CD4-positive, alpha-beta T cell (primary cell): ENCODE measurements at regions not wholly inside any gene's neighbourhood (a gene's known extent, or its start where the extent isn't known, plus 50 kb on each side); places are given as distances from the start of the nearest gene placed in this dataset.

Experiments used
- ATAC-seq: fragments of 200-7000 bp; cut with Tn5 transposase; one replicate; pipeline ENCODE4 v1.10.0; 2022; ENCODE audit warnings: mild to moderate bottlenecking; ENCODE audit not compliant: poor library complexity
- CTCF ChIA-PET: fragments of 350-600 bp; sonication (Branson Sonifier 250); formaldehyde crosslinking; loops from one replicate; lab custom pipeline; 2021; ENCODE audit warnings: antibody characterized with exemption, inconsistent platforms; lab: Charles Lee
- POLR2A ChIA-PET: fragments of 350-600 bp; sonication (Branson Sonifier 250); formaldehyde crosslinking; loops from one replicate; lab custom pipeline; 2021; ENCODE audit warnings: antibody characterized with exemption, inconsistent platforms; lab: Charles Lee
- DNase-seq, 14 experiments: peaks; one replicate each; pipeline ENCODE4 v3.0.0-alpha.2; 2013 to 2020; ENCODE audit warnings: mixed read lengths in 2 of 14
- H3K27ac ChIP-seq, 2 donors: one replicate each; pipeline versions ENCODE4 v1.5.1 to v1.7.0; 2013; ENCODE audit warnings: low read length in 2 of 2, low read depth in 1 of 2, mild to moderate bottlenecking in 1 of 2
- H3K27me3 ChIP-seq, 2 experiments: 1 replicate in 1 of 2; 2 replicates in 1 of 2; pipeline versions ENCODE4 v1.6.1 to v1.7.0; 2013; ENCODE audit warnings: low read length in 2 of 2, control low read depth in 1 of 2, mild to moderate bottlenecking in 1 of 2, moderate library complexity in 1 of 2; ENCODE audit not compliant: insufficient read depth in 2 of 2, control insufficient read depth in 1 of 2
- H3K36me3 ChIP-seq: one replicate; pipeline ENCODE4 v1.6.1; 2013; ENCODE audit warnings: low read length, control low read depth; ENCODE audit not compliant: insufficient read depth
- H3K4me1 ChIP-seq: one replicate; pipeline ENCODE4 v1.6.1; 2013; ENCODE audit warnings: low read length, control low read depth; ENCODE audit not compliant: insufficient read depth
- H3K4me3 ChIP-seq: one replicate; pipeline ENCODE4 v1.5.1; 2013; ENCODE audit warnings: mild to moderate bottlenecking, low read length, moderate library complexity
- H3K9me3 ChIP-seq, 2 experiments: 1 replicate in 1 of 2; 2 replicates in 1 of 2; pipeline versions ENCODE4 v1.6.1 to v1.7.0; 2013; ENCODE audit warnings: low read length in 2 of 2, mild to moderate bottlenecking in 2 of 2, control low read depth in 1 of 2, moderate library complexity in 1 of 2; ENCODE audit not compliant: control insufficient read depth in 1 of 2, insufficient read depth in 1 of 2
- H3K27ac Mint-ChIP-seq: one replicate; pipeline ENCODE4 v1.8.0; 2020; ENCODE audit warnings: mixed read lengths
- H3K27me3 Mint-ChIP-seq: one replicate; pipeline ENCODE4 v1.8.0; 2021; ENCODE audit warnings: mixed read lengths
- H3K36me3 Mint-ChIP-seq: one replicate; pipeline ENCODE4 v1.8.0; 2021; ENCODE audit warnings: low read depth, mixed read lengths
- H3K4me1 Mint-ChIP-seq: one replicate; pipeline ENCODE4 v1.8.0; 2021; ENCODE audit warnings: low read depth, mixed read lengths
- H3K4me3 Mint-ChIP-seq: one replicate; pipeline ENCODE4 v1.8.0; 2020; ENCODE audit warnings: mild to moderate bottlenecking, mixed read lengths
- H3K9me3 Mint-ChIP-seq: one replicate; pipeline ENCODE4 v1.8.0; 2020; ENCODE audit warnings: mixed read lengths
- intact Hi-C, 2 experiments: fragments of 100-400 bp; cut with DNase I in 1 of 2; cut with micrococcal nuclease in 1 of 2; formaldehyde crosslinking; loops; one replicate each; pipeline versions ENCODE4 v1.15.1 to v1.9.0; 2023 to 2025; cut with DNase I, micrococcal nuclease
- TF ChIP-seq, protein P1 (sequence below): fragments of 200-600 bp; IDR thresholded peaks from one replicate; pipeline ENCODE4 v1.8.0; 2022; ENCODE audit warnings: antibody characterized with exemption, mild to moderate bottlenecking

DNA sequence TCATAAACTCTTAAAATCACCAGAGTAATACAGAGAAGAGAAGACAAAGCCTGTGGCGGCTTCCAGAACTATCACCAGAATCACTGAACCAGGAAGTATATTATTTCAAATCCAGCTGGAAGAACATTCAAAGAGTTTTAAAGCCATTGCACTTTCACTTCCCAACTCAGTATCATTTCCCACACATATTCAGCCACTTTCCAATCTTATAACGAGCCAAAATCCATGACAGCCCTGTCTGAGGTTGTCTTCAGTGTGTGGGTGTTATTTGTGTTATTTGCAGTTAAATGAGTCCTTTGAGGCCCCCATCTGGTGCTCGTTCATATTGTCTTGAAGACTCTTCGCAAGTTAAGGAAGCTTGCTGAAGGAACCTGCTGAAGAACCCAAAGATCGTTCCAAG is 559.9 kb downstream of the TSN start:
- Histone ChIP-seq H3K27ac (no peak overlapping the region), H3K27me3 (no peaks in the 10 kb centered on the region), H3K4me3 (no peak overlapping the region), H3K36me3 (no peaks in the 10 kb centered on the region), H3K9me3 (peaks cover 0 to 7% of the 10 kb centered on the region in 2 experiments), H3K4me1 (no peaks in the 10 kb centered on the region)
- Mint-ChIP-seq H3K27me3 (no peaks in the 10 kb centered on the region), H3K9me3 (peaks cover 10% of the 10 kb centered on the region), H3K4me3 (no peak overlapping the region), H3K4me1 (no peaks in the 10 kb centered on the region), H3K36me3 (no peaks in the 10 kb centered on the region), H3K27ac (no peak overlapping the region)
- POLR2A ChIA-PET = no interaction called here
- TF ChIP-seq, protein P1, sequence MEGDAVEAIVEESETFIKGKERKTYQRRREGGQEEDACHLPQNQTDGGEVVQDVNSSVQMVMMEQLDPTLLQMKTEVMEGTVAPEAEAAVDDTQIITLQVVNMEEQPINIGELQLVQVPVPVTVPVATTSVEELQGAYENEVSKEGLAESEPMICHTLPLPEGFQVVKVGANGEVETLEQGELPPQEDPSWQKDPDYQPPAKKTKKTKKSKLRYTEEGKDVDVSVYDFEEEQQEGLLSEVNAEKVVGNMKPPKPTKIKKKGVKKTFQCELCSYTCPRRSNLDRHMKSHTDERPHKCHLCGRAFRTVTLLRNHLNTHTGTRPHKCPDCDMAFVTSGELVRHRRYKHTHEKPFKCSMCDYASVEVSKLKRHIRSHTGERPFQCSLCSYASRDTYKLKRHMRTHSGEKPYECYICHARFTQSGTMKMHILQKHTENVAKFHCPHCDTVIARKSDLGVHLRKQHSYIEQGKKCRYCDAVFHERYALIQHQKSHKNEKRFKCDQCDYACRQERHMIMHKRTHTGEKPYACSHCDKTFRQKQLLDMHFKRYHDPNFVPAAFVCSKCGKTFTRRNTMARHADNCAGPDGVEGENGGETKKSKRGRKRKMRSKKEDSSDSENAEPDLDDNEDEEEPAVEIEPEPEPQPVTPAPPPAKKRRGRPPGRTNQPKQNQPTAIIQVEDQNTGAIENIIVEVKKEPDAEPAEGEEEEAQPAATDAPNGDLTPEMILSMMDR = no peak
- ATAC-seq = no peak
- CTCF ChIA-PET = no interaction called here
- intact Hi-C loops = no loop called here
- no peak for DNase-seq

DNA sequence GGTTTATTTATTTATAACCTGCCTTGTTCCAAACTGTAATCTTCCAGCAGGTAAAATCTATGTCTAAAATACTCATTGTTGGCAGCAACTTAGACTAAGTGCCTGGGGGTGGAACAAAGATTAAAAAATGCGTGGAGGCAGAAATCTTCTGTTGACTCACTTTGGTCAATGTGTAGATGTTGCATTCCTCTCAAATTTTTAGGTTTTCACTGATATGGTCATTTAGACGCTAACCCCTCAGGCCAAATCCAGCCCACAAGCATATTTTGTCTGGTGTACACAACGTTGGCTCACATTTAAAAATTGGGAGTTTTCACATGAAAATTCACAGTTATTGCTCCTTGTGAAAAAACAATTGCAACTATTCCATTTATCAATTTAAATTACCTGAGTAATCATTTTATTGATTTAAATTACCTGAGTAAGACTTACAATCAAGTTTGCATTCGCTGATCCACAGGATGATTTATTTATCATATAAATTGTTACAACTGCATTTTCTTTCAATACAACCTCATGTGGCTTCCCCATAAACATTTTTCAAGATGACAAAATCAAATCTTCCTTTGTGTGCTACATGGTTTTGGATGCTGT is 564.2 kb downstream of the TSN start:
- H3K4me3 ChIP-seq = no peak overlapping the region
- H3K27ac ChIP-seq = no peak overlapping the region
- ChIA-PET CTCF (no interaction called here), POLR2A (no interaction called here)
- H3K4me1 Mint-ChIP-seq = no peaks in the 10 kb centered on the region
- H3K27me3 ChIP-seq = no peaks in the 10 kb centered on the region
- intact Hi-C loops = no loop called here
- no peaks in the 10 kb centered on the region for H3K4me1 ChIP-seq
- H3K36me3 Mint-ChIP-seq = no peaks in the 10 kb centered on the region
- peaks cover 10% of the 10 kb centered on the region for H3K9me3 Mint-ChIP-seq
- no peaks in the 10 kb centered on the region for H3K27me3 Mint-ChIP-seq
- no peak overlapping the region for H3K4me3 Mint-ChIP-seq
- DNase-seq (no peak), ATAC-seq (no peak)
- H3K36me3 ChIP-seq = no peaks in the 10 kb centered on the region
- H3K27ac Mint-ChIP-seq = no peak overlapping the region
- H3K9me3 ChIP-seq = peaks cover 0 to 2% of the 10 kb centered on the region in 2 experiments
- TF ChIP-seq, protein P1 = no peak

DNA sequence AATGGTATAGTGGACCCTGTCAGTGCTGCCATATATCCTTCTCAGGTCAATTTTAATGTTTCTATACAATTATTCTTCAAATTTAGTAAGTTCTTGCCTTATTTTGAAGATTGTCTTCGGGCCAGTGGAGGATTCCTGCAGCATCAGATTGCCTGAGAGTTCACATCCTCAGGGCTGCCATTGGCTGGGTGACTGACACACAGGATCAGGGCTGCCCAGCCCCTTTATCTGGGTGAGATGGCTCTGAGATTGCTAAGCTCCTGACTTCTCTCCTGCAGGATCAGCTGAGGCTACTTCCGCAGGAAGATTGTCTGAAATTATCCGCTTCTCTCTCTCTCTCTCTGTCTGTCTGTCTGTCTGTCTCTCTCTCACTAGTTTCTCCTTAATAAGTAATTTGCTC is 567.4 kb downstream of the TSN start:
- no peaks in the 10 kb centered on the region for H3K36me3 Mint-ChIP-seq
- H3K4me3 Mint-ChIP-seq = no peak overlapping the region
- H3K4me1 ChIP-seq = no peaks in the 10 kb centered on the region
- intact Hi-C loops = no loop called here
- peaks cover 0 to 2% of the 10 kb centered on the region in 2 experiments for H3K9me3 ChIP-seq
- DNase-seq = no peak
- H3K9me3 Mint-ChIP-seq = peaks cover 4% of the 10 kb centered on the region
- H3K27ac Mint-ChIP-seq = no peak overlapping the region
- H3K4me3 ChIP-seq = no peak overlapping the region
- TF ChIP-seq, protein P1 = no peak
- H3K27me3 ChIP-seq = no peaks in the 10 kb centered on the region
- ATAC-seq = no peak
- no peak overlapping the region for H3K27ac ChIP-seq
- ChIA-PET POLR2A (no interaction called here), CTCF (no interaction called here)
- H3K27me3 Mint-ChIP-seq = no peaks in the 10 kb centered on the region
- no peaks in the 10 kb centered on the region for H3K36me3 ChIP-seq
- no peaks in the 10 kb centered on the region for H3K4me1 Mint-ChIP-seq
